NCI-H2196 (cell line): ENCODE measurements at regions not wholly inside any gene's neighbourhood (a gene's known extent, or its start where the extent isn't known, plus 50 kb on each side); places are given as distances from the start of the nearest gene placed in this dataset.
"Not testable (repeated sequence)": the region's sequence is repeated elsewhere in the genome, so short reads cannot be mapped to it uniquely, and the experiment has no call there.

ENCODE experiments used
- DNase-seq: peaks from one replicate; lab custom pipeline; 2025; ENCODE audit not compliant: unreplicated experiment; lab: John Stamatoyannopoulos, UW

- DNase-seq: no peak
Observed at GRCh38 chr2:144027593-144027992, 492.3 kb downstream of the ZEB2 start.

- DNase-seq: no peak
Observed at GRCh38 chr2:144026753-144027152, 493.2 kb downstream of the ZEB2 start.

GRCh38 chr2:144020047-144020446 lies 499.9 kb downstream of the ZEB2 start:
- no peak for DNase-seq

GRCh38 chr2:144015655-144016245 lies 504.2 kb downstream of the ZEB2 start:
- no peak for DNase-seq

DNA sequence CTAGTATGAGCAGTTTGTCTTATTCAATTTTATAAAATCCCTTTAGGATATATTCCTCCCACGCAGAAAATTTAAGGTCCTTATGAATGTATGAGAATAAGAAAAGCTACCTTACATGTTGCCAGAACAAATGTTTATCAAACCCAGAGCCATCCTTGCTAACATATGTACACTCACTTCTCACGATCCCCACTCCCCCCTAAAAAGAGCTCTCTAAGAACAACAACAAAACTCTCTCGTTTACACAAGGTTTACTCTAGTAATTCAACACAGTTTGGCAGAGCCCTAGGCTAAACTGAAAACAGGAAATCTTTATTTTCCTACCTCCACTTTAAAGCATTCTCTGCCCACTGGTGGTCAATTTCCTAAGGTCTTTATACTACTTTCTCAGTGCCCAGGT lies 504.9 kb downstream of the ZEB2 start:
- DNase-seq: no peak

DNA sequence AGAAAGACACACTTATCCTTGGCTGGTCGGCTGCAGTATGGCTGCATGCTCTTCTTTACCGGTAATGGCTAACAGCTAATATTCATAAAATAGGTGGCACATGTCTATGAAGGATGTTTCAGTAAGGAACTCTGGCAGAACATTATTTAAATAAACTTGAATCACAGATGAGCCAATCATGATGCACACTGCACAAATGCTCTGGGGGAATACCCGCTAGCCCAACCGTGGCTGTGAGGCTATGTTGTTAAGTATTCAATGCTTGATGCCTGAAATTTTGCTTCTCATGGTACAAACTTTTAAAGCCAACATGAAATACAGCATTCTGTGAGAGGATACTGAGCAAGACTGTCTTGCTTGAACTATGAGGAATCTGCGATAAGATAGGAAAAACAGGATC lies 505.8 kb downstream of the ZEB2 start:
- DNase-seq: no peak

DNA sequence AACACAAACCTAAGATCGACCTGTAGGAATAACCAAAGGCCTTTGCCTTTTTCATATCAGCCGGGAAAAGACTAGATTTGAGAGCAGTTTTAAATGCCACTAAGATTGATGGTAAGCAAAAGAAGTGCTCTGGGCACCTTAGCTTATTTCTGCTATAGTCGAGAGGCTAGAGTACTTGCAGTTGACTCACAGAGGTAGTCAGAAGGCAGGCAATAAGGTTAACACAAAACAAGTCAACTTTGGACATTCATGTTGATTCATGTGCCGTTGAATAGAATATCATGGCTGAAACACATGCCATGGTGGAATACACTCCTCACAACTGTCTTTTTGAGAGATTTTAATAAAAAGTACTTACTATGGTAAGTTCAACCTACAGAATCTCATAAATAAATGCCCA lies 507.6 kb downstream of the ZEB2 start:
- DNase-seq: no peak

DNA sequence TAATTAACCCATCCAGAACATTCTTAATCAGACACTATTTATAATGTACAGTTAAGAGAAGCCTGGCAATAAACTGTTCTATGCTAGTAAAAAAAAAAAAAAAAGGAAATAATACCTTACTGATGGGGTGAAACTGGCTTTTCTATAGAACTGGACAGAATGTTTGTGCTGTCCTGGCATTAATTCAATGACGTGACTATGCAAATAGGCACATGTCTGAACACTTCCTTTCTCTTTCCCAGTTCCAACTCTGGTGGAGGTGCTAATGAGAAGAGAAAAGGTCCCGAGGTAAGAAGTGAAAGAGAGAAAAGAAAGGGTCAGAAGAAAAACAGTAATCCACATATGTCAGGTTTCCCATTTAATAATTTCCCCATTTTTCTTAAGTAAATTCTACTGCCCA lies 508.4 kb downstream of the ZEB2 start:
- DNase-seq: no peak

DNA sequence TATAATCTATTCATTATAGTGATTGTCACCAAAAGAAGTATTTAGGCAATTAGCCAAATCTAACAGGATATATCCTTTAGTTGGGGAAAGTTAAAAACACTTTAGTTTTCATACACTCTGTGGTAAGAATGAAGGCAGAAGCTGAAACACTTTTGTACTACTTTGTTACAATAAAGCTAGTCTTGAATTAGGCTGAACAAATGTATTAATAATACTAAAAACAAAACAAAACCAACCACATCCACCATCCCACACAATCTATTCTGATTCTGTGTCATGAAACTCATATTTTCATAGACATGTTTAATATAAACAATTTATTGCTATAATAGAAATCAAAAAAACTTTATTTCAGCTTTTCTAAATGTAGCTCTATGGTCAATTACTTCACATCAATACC lies 508.8 kb downstream of the ZEB2 start:
- no peak for DNase-seq

DNA sequence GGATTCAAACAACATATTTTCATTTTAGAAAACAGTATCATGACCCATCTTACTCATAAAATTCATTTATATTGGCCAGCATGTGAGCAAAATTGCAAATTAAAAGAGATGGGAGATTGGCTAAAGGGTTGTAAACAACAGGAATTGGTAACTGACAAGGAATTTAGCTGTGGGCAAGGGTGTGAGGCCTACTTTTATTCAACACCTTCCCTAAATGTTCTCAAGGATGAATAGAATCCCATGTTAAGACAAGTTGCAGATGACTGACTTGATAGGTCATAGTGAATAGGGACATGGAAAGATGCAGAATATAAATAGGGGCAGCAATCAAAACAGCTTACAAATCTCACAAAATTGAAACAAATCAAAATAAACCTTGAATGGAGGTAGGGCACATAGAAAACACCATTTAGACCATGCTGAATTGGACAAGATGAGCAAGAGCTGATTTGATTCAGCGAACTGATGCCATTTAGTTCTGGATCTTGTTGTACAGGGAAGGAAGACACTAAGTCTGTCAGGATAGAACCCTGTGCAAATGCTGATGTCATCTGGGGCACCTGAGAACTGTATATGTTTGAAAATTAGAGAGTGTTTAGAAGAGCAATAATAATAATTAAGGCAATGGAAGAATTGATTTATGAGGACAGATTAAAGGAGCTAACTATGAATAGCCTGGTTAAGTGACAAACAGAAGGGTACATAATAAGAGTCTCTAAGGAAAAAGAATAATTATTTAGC lies 509.7 kb downstream of the ZEB2 start:
- DNase-seq: no peak

DNA sequence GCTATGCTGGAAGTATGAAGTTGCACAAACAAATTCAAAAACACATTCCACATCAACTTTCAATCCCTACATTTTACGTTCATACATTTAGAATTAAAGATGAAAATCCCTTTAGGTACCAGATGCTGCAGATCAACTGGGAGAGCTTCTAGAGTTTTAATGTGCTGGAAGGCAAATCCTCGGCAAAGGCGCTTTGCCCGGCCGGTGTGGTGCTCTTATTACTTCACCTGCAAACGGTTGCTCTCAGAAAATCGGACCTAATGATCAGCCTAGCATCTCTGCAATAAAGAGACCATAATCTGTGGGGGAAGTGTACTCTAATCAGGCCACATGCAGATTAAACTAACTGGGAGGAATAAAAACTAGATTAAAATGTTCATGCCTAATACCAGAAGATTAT lies 513.8 kb downstream of the ZEB2 start:
- DNase-seq: no peak

- DNase-seq: no peak
Observed at GRCh38 chr2:144004742-144005141, 515.2 kb downstream of the ZEB2 start.

DNA sequence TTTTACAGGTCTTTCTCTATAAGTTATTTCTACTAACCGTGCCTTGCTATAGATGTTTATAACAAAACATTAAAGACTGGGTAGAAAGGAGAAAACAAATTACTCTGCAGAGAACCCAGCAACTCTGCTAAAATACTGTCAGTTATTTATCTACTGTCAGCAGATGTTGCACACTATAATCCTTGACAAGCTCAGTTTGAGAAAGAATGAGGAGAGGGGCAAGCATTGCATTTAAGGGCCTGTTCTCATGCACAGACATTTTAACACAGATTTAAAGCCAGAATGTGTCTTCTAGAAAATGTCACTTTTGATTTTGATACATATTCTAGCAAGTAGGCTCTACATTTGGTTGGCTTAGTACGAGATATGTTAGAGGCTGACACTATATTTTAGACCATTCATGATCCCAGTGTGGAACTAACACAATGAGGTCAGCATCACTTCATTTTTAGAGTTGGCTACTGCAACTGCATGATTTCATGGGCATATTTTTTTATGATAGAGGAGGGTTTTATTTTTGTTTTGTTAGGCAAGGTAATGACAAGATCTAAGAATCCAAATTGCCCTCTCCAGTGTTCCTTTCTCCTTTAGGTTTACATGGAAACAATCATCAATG lies 516.4 kb downstream of the ZEB2 start:
- DNase-seq: no peak

GRCh38 chr2:143996974-143997373 lies 522.9 kb downstream of the ZEB2 start:
- no peak for DNase-seq

DNA sequence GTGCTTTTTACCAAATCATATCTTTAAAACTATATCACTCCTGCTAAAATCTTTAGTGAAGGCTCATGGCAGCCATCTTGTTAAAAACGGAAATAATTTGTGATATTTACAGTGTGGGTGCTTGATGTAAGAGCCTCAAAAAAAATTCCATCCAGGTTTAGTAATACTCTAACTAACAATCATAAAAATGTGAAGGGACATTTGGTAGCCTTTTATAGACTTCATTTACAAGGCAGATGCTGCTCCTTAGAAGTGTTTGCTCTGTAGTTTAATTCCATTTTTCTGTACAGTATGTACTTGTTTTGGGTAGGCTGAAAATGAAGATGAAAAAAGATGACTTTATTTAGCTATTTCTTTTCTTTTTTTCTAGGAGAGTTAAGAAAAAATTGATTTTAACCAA lies 525.0 kb downstream of the ZEB2 start:
- no peak for DNase-seq

DNA sequence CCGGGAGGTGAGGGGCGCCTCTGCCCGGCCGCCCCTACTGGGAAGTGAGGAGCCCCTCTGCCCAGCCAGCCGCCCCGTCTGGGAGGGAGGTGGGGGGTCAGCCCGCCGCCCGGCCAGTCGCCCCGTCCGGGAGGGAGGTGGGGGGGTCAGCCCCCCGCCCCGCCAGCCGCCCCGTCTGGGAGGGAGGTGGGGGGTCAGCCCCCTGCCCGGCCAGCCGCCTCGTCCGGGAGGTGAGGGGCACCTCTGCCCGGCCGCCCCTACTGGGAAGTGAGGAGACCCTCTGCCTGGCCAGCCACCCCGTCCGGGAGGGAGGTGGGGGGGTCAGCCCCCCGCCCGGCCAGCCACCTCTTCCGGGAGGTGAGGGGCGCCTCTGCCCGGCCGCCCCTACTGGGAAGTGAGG lies 528.3 kb downstream of the ZEB2 start:
- DNase-seq: not testable (repeated sequence)

GRCh38 chr2:143988082-143988481 lies 531.8 kb downstream of the ZEB2 start:
- no peak for DNase-seq

DNA sequence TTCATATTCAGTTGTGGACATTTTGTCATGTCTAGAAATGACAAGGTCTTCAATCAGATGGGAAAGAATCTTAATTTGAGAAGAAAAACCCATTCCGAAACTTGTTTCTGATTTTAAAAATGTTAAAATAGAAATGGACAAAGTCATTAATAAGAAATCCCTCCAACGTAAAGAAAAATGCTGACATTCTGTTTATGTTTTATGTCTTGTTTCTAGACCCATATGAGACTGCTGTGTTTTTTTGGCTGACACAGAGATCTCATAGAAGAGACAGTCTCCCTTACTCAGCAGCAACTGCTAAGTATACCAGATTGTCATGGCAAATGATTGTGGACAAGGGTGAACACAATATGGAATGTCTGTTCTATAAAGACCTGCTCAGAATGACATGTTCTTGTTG lies 538.5 kb downstream of the ZEB2 start:
- DNase-seq: no peak

DNA sequence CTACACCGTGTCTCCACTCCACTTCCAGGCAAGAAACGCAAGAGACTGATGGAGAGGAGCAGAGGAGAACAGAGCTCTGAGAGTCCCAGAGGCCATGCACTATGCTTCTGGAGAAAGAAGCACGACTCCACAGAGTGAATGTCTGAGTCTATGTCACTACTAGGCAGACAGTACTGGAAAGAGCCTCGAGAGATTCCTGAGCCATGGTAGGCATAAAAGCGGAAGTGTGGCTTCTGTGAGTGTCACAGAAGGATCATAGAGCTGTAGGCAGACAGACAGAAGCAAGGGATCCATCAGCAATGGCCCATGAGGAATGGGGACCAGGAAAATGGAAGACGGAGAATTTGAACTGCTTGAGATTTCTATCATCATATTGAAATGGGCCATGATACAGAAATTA lies 542.6 kb downstream of the ZEB2 start:
- DNase-seq: no peak

GRCh38 chr2:143975216-143975615 lies 544.7 kb downstream of the ZEB2 start:
- no peak for DNase-seq

- no peak for DNase-seq
Observed at GRCh38 chr2:143974262-143974661, 545.7 kb downstream of the ZEB2 start.

GRCh38 chr2:143968860-143969259 lies 551.1 kb downstream of the ZEB2 start:
- no peak for DNase-seq

- no peak for DNase-seq
Observed at GRCh38 chr2:143968360-143968759, 551.6 kb downstream of the ZEB2 start.
